ENCODE measurements at regions not wholly inside any gene's neighbourhood (a gene's known extent, or its start where the extent isn't known, plus 50 kb on each side); places are given as distances from the start of the nearest gene placed in this dataset.

GRCh38 chr3:42012935-42013690, 51.2 kb upstream of the ULK4 start:
- DNase-seq = peak; percentile 87

GRCh38 chr3:42012383-42012934, 50.6 kb upstream of the ULK4 start:
- DNase-seq = no peak
